H9 (cell line): ENCODE measurements at regions not wholly inside any gene's neighbourhood (a gene's known extent, or its start where the extent isn't known, plus 50 kb on each side); places are given as distances from the start of the nearest gene placed in this dataset.

ENCODE experiments used
- DNase-seq: peaks from one replicate; pipeline ENCODE4 v3.0.0-alpha.2; 2017
- H2AFZ ChIP-seq: one replicate; pipeline ENCODE4 v1.6.1; 2013; ENCODE audit warnings: mild to moderate bottlenecking, low read length, control low read depth, moderate library complexity
- H2AK5ac ChIP-seq: 2 replicates; pipeline ENCODE4 v1.6.1; 2013; ENCODE audit warnings: low read length, control low read depth, mixed read lengths; ENCODE audit not compliant: insufficient read length
- H2BK120ac ChIP-seq: one replicate; pipeline ENCODE4 v1.6.1; 2013; ENCODE audit warnings: low read depth, mild to moderate bottlenecking, low read length, control low read depth, inconsistent platforms; ENCODE audit not compliant: poor library complexity, severe bottlenecking
- H2BK12ac ChIP-seq: 2 replicates; pipeline ENCODE4 v1.6.1; 2013; ENCODE audit warnings: low read length, control low read depth, mixed read lengths, low read depth; ENCODE audit not compliant: insufficient read length
- H2BK15ac ChIP-seq: 2 replicates; pipeline ENCODE4 v1.6.1; 2013; ENCODE audit warnings: low read depth, low read length, control low read depth
- H2BK20ac ChIP-seq: one replicate; pipeline ENCODE4 v1.6.1; 2013; ENCODE audit warnings: low read depth, mild to moderate bottlenecking, low read length, control low read depth, inconsistent platforms; ENCODE audit not compliant: poor library complexity, severe bottlenecking
- H2BK5ac ChIP-seq: 2 replicates; pipeline ENCODE4 v1.6.1; 2013; ENCODE audit warnings: low read length, control low read depth, mixed read lengths; ENCODE audit not compliant: insufficient read length
- H3K14ac ChIP-seq: 2 replicates; pipeline ENCODE4 v1.6.1; 2013; ENCODE audit warnings: low read length, control low read depth; ENCODE audit not compliant: insufficient read depth
- H3K18ac ChIP-seq: 2 replicates; pipeline ENCODE4 v1.6.1; 2013; ENCODE audit warnings: low read depth, mild to moderate bottlenecking, mixed read lengths, low read length, control low read depth; ENCODE audit not compliant: insufficient read length
- H3K23ac ChIP-seq: 2 replicates; pipeline ENCODE4 v1.6.1; 2013; ENCODE audit warnings: low read length, control low read depth, mixed read lengths, low read depth; ENCODE audit not compliant: insufficient read length
- H3K23me2 ChIP-seq: 2 replicates; pipeline ENCODE4 v1.6.1; 2013; ENCODE audit warnings: low read depth, mild to moderate bottlenecking, mixed read lengths, low read length, control low read depth; ENCODE audit not compliant: insufficient read length, poor library complexity, severe bottlenecking
- H3K27ac ChIP-seq: 2 replicates; pipeline ENCODE4 v1.5.1; 2013; ENCODE audit warnings: low read length, control low read depth, mixed read lengths, low read depth; ENCODE audit not compliant: insufficient read length
- H3K27me3 ChIP-seq: 2 replicates; pipeline ENCODE4 v1.6.1; 2013; ENCODE audit warnings: low read length, control low read depth, inconsistent platforms; ENCODE audit not compliant: insufficient read depth
- H3K4ac ChIP-seq: 2 replicates; pipeline ENCODE4 v1.6.1; 2013; ENCODE audit warnings: low read depth, mild to moderate bottlenecking, control low read depth, inconsistent platforms, low read length, moderate library complexity
- H3K4me1 ChIP-seq: 2 replicates; pipeline ENCODE4 v1.6.1; 2013; ENCODE audit warnings: low read length, control low read depth, inconsistent platforms; ENCODE audit not compliant: insufficient read depth
- H3K4me2 ChIP-seq: 2 replicates; pipeline ENCODE4 v1.6.1; 2013; ENCODE audit warnings: low read length, control low read depth, mixed read lengths; ENCODE audit not compliant: insufficient read length, insufficient read depth
- H3K56ac ChIP-seq: 2 replicates; pipeline ENCODE4 v1.6.1; 2013; ENCODE audit warnings: low read depth, mild to moderate bottlenecking, mixed read lengths, low read length, control low read depth; ENCODE audit not compliant: insufficient read length
- H3K79me1 ChIP-seq: 2 replicates; pipeline ENCODE4 v1.6.1; 2013; ENCODE audit warnings: low read depth, mild to moderate bottlenecking, moderate library complexity, low read length, control low read depth, inconsistent platforms; ENCODE audit not compliant: insufficient read depth, poor library complexity, severe bottlenecking
- H3K79me2 ChIP-seq: 2 replicates; pipeline ENCODE4 v1.6.1; 2013; ENCODE audit warnings: low read length, control low read depth, inconsistent platforms; ENCODE audit not compliant: insufficient read depth
- H3K9ac ChIP-seq: 2 replicates; pipeline ENCODE4 v1.6.1; 2013; ENCODE audit warnings: low read length, control low read depth, mixed read lengths; ENCODE audit not compliant: insufficient read length; ENCODE audit errors: extremely low read depth
- H3K9me3 ChIP-seq: one replicate; pipeline ENCODE4 v1.6.1; 2013; ENCODE audit warnings: low read depth, low read length, inconsistent platforms; ENCODE audit not compliant: control insufficient read depth
- H3T11ph ChIP-seq: one replicate; pipeline ENCODE4 v1.6.1; 2013; ENCODE audit warnings: mild to moderate bottlenecking, low read length, control low read depth, inconsistent platforms
- H4K20me1 ChIP-seq: one replicate; pipeline ENCODE4 v1.6.1; 2013; ENCODE audit not compliant: control insufficient read depth, insufficient read length, insufficient read depth
- H4K5ac ChIP-seq: 2 replicates; pipeline ENCODE4 v1.6.1; 2013; ENCODE audit warnings: low read depth, mild to moderate bottlenecking, mixed read lengths, low read length, control low read depth; ENCODE audit not compliant: insufficient read length
- H4K8ac ChIP-seq: replicated peaks from 2 replicates; pipeline ENCODE4 v1.6.1; 2013; ENCODE audit warnings: low read length, control low read depth, mixed read lengths, low read depth; ENCODE audit not compliant: insufficient read length
- H4K91ac ChIP-seq: 2 replicates; pipeline ENCODE4 v1.6.1; 2013; ENCODE audit warnings: low read depth, mild to moderate bottlenecking, moderate library complexity, mixed read lengths, low read length, control low read depth; ENCODE audit not compliant: insufficient read length
- H3K27ac Mint-ChIP-seq, 3 experiments: 2 replicates in 2 of 3; 3 replicates in 1 of 3; pipeline ENCODE4 v1.8.0; 2020 to 2021; ENCODE audit warnings: mixed read lengths in 3 of 3, mild to moderate bottlenecking in 1 of 3, moderate library complexity in 1 of 3
- H3K27me3 Mint-ChIP-seq: 2 replicates; pipeline ENCODE4 v1.8.0; 2021; ENCODE audit warnings: low read depth, mild to moderate bottlenecking, moderate library complexity, mixed read lengths
- H3K36me3 Mint-ChIP-seq, 3 experiments: 2 replicates in 2 of 3; 3 replicates in 1 of 3; pipeline ENCODE4 v1.8.0; 2020 to 2021; ENCODE audit warnings: low read depth in 3 of 3, mixed read lengths in 3 of 3; ENCODE audit not compliant: insufficient read depth in 1 of 3
- H3K4me1 Mint-ChIP-seq, 2 experiments: 2 replicates each; pipeline ENCODE4 v1.8.0; 2020; ENCODE audit warnings: mixed read lengths in 2 of 2
- H3K4me3 Mint-ChIP-seq, 2 experiments: 2 replicates in 1 of 2; 3 replicates in 1 of 2; pipeline ENCODE4 v1.8.0; 2020 to 2021; ENCODE audit warnings: mild to moderate bottlenecking in 2 of 2, mixed read lengths in 2 of 2, moderate library complexity in 1 of 2
- H3K9me3 Mint-ChIP-seq, 2 experiments: 2 replicates in 1 of 2; 3 replicates in 1 of 2; pipeline ENCODE4 v1.8.0; 2020; ENCODE audit warnings: mild to moderate bottlenecking in 2 of 2, mixed read lengths in 2 of 2, moderate library complexity in 1 of 2
- WGBS: extraction: QIAGEN DNeasy Blood & Tissue Kit; methylation state at CpG from one replicate; pipeline ENCODE4 v1.1.7; 2013; ENCODE audit warnings: missing lambda C conversion rate, low lambda C conversion rate, mixed read lengths; ENCODE audit not compliant: insufficient read length; ENCODE audit errors: extremely low coverage; 5-methylcytosine and 5-hydroxymethylcytosine counted together
- TF ChIP-seq, protein P1 (sequence below): fragments of 200-600 bp; sonication (generic); conservative IDR thresholded peaks from 3 replicates; pipeline ENCODE4 v1.8.0; 2021; ENCODE audit warnings: antibody characterized with exemption, mild to moderate bottlenecking

DNA sequence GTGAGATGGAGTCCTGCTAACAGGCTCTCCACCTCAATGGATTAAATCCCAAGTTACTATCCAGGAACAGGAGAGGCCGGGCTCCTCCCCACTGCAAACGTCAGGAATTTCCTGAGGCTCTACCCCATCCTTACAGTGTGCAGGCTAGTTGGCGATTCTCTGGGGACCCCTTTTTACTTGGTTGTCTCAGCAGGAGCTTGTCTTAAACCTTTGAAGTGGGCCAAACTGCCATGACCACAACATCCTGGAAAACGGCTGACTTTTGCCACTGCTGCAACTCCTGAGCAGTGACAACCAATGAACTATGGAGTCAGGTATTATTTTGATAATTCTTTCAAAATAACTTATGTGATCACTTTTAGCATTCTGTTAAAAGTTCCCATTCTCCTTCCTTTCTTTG, 440.9 kb upstream of the CCDC54 start:
- no peaks in the 10 kb centered on the region for H3K27me3 Mint-ChIP-seq

More for the DNA sequence above, 440.9 kb upstream of the CCDC54 start:
- no peaks in the 10 kb centered on the region for H3K4me1 Mint-ChIP-seq
- Histone ChIP-seq H3K18ac (no peak overlapping the region), H3K14ac (no peak overlapping the region), H3K4ac (no peak overlapping the region), H3T11ph (no peak overlapping the region), H2BK20ac (no peak overlapping the region), H3K9ac (no peak overlapping the region), H3K4me1 (no peaks in the 10 kb centered on the region; the same call in 1 of the 2 replicates), H3K23me2 (no peaks in the 10 kb centered on the region), H2BK15ac (no peak overlapping the region), H3K9me3 (peaks cover 9% of the 10 kb centered on the region), H3K23ac (no peak overlapping the region), H4K5ac (no peak overlapping the region), H2BK120ac (no peak overlapping the region), H3K56ac (no peak overlapping the region), H4K20me1 (no peaks in the 10 kb centered on the region), H4K91ac (no peak overlapping the region), H4K8ac (no peak overlapping the region), H2AK5ac (no peak overlapping the region), H2BK5ac (no peak overlapping the region), H3K4me2 (no peak overlapping the region), H3K27me3 (no peaks in the 10 kb centered on the region), H2AFZ (no peak overlapping the region), H3K79me1 (no peaks in the 10 kb centered on the region), H3K79me2 (no peaks in the 10 kb centered on the region), H2BK12ac (no peak overlapping the region), H3K27ac (no peak overlapping the region)
- H3K27ac Mint-ChIP-seq, result no peak overlapping the region
- TF ChIP-seq, protein P1, sequence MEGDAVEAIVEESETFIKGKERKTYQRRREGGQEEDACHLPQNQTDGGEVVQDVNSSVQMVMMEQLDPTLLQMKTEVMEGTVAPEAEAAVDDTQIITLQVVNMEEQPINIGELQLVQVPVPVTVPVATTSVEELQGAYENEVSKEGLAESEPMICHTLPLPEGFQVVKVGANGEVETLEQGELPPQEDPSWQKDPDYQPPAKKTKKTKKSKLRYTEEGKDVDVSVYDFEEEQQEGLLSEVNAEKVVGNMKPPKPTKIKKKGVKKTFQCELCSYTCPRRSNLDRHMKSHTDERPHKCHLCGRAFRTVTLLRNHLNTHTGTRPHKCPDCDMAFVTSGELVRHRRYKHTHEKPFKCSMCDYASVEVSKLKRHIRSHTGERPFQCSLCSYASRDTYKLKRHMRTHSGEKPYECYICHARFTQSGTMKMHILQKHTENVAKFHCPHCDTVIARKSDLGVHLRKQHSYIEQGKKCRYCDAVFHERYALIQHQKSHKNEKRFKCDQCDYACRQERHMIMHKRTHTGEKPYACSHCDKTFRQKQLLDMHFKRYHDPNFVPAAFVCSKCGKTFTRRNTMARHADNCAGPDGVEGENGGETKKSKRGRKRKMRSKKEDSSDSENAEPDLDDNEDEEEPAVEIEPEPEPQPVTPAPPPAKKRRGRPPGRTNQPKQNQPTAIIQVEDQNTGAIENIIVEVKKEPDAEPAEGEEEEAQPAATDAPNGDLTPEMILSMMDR, result no peak
- no peak for DNase-seq
- no peak overlapping the region for H3K4me3 Mint-ChIP-seq
- WGBS, result no CpG with 5 or more reads among the region's 4 CpGs
- peaks cover 15% of the 10 kb centered on the region in 2 experiments for H3K9me3 Mint-ChIP-seq
- H3K36me3 Mint-ChIP-seq, result peaks cover 8 to 29% (median 9%) of the 10 kb centered on the region in 3 experiments
